Ascending aorta (tissue), 2 donors: ENCODE measurements at regions not wholly inside any gene's neighbourhood (a gene's known extent, or its start where the extent isn't known, plus 50 kb on each side); places are given as distances from the start of the nearest gene placed in this dataset.

Experiments
- DNase-seq, 2 donors: peaks; one replicate each; pipeline ENCODE4 v3.0.0-alpha.2; 2019; ENCODE audit warnings: low spot score in 2 of 2
- H3K27ac ChIP-seq, 2 donors: fragments of 200-600 bp; sonication (generic); one replicate each; pipeline ENCODE4 v1.5.1; 2016 to 2017; ENCODE audit warnings: mild to moderate bottlenecking in 1 of 2
- H3K27me3 ChIP-seq: fragments of 200-600 bp; sonication (generic); one replicate; pipeline ENCODE4 v1.5.1; 2017
- H3K36me3 ChIP-seq, 2 donors: fragments of 200-600 bp; sonication (generic); one replicate each; pipeline ENCODE4 v1.5.1; 2016
- H3K4me1 ChIP-seq, 2 donors: fragments of 200-600 bp; sonication (generic); one replicate each; pipeline ENCODE4 v1.5.1; 2016 to 2017; ENCODE audit warnings: mild to moderate bottlenecking in 1 of 2
- H3K4me3 ChIP-seq, 2 donors: fragments of 200-600 bp; sonication (generic); one replicate each; pipeline ENCODE4 v1.5.1; 2016 to 2017; ENCODE audit warnings: mild to moderate bottlenecking in 1 of 2
- H3K9me3 ChIP-seq, 2 donors: fragments of 200-600 bp; sonication (generic); one replicate each; pipeline ENCODE4 v1.5.1; 2016
- CTCF ChIP-seq, 3 experiments: fragments of 200-600 bp in 2 of 3; fragments of 450-650 bp in 1 of 3; sonication (generic) in 2 of 3; IDR thresholded peaks; one replicate each; pipeline ENCODE4 v1.5.1; 2016 to 2019; ENCODE audit warnings: antibody characterized with exemption in 3 of 3, mild to moderate bottlenecking in 1 of 3, moderate library complexity in 1 of 3
- intact Hi-C: fragments of 100-400 bp; cut with DNase I; formaldehyde crosslinking; loops from one replicate; pipeline ENCODE4 v1.15.1; 2023

DNA sequence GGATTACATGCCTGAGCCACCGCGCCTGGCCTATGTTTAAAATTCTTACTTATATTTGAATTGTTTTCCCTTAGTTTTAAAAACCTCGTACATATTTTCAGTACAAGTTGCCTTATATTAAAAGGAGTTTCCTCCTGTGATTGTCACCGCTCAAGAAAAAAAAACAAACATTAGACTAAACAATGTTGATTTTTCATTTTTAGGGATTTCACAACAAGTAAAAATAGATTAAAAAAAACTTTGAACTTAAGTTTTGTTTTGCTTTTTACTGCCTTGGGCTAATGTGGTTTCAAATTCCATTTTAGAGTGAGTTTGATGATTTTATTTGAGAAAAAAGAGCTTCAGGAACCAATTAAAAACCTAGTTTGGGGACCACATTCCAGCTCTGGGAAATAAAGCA, 1196.6 kb upstream of the CDH18 start:
- H3K27ac ChIP-seq, result no peak overlapping the region
- H3K27me3 ChIP-seq, result no peaks in the 10 kb centered on the region
- intact Hi-C loops, result no loop called here
- DNase-seq, result no peak
- H3K4me1 ChIP-seq, result no peaks in the 10 kb centered on the region
- no peak overlapping the region for H3K4me3 ChIP-seq
- no peaks in the 10 kb centered on the region for H3K36me3 ChIP-seq
- no peaks in the 10 kb centered on the region for H3K9me3 ChIP-seq
- no peak for TF ChIP-seq CTCF (IDR thresholded peaks at IDR 0.05)

DNA sequence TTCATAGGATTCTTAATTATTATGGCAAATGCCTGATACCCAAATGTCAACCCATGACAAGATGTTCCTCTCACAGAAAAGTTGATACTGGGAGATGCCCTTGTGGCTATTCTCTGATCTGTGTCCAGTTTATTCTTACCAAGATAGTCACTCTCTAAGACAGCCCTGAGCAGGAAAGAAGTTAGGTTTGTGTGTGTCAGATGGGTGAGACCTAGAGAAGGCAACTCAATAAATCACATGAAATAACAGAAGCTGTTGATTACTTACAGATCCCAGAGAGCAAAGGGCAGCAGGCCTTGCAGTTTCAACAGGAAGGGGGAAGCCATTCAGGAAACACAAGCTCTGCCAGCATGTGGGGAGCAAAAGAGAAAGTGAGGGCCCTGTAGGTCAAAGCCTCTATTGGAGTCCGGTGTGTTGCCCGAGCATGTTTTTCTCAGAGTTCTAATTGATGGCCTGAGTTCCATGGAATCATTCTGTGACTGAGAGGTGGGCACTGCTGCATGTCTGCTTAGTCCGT, 1193.7 kb upstream of the CDH18 start:
- Histone ChIP-seq H3K9me3 (no peaks in the 10 kb centered on the region), H3K27me3 (no peaks in the 10 kb centered on the region), H3K4me1 (no peaks in the 10 kb centered on the region), H3K4me3 (no peak overlapping the region), H3K36me3 (no peaks in the 10 kb centered on the region), H3K27ac (no peak overlapping the region)
- intact Hi-C loops, result no loop called here
- no peak for TF ChIP-seq CTCF (IDR thresholded peaks at IDR 0.05)
- no peak for DNase-seq

GRCh38 chr5:21173526-21173925, 1185.5 kb upstream of the CDH18 start:
- no peak overlapping the region for H3K27ac ChIP-seq
- H3K9me3 ChIP-seq, result no peaks in the 10 kb centered on the region
- DNase-seq, result no peak
- no peaks in the 10 kb centered on the region for H3K27me3 ChIP-seq
- no peaks in the 10 kb centered on the region for H3K4me1 ChIP-seq
- H3K4me3 ChIP-seq, result no peak overlapping the region
- intact Hi-C loops, result no loop called here
- no peaks in the 10 kb centered on the region for H3K36me3 ChIP-seq
- no peak for TF ChIP-seq CTCF (IDR thresholded peaks at IDR 0.05)

DNA sequence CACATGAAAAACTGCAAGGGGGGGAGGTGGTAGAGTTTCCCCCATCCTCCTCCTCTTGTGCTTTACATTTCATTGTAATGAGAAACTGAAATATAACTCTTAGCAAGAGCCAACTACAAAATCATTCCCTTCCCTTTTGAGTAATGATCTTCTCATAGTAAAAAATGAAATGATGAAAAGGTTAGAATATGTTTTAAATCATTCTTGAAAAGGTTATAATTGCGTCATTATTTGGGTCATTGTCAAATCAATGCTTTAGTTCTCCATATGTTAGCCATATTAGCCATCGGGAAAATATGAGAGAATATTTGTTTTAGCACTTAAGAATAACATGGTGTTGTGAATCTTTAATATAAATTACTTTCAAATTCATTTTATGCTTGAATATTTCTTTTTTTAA, 1185.0 kb upstream of the CDH18 start:
- TF ChIP-seq CTCF (IDR thresholded peaks at IDR 0.05), result no peak
- H3K4me3 ChIP-seq, result no peak overlapping the region
- intact Hi-C loops, result no loop called here

DNA sequence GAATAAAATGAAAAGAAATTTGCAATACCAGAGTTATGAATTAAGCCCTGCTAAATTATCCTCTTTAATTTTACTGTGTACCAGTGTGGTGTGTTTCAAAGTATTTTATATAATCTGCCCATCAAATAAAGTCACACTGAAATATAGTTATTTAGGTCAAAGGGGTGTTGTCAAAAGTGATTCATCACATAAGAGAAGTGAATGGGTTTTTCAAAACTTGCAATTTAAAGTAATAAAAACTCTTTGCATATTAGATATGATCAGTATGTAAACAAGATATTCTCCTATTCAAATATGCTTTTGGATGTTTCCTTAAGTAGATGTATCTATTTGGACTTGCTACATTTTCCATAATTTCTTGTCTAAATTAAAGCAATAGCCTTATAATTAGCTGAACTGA, 1183.0 kb upstream of the CDH18 start:
- intact Hi-C loops, result no loop called here
- Histone ChIP-seq H3K36me3 (no peaks in the 10 kb centered on the region), H3K27ac (no peak overlapping the region), H3K4me1 (no peaks in the 10 kb centered on the region), H3K27me3 (no peaks in the 10 kb centered on the region), H3K9me3 (no peaks in the 10 kb centered on the region), H3K4me3 (no peak overlapping the region)
- DNase-seq, result no peak
- TF ChIP-seq CTCF (IDR thresholded peaks at IDR 0.05), result no peak

More for the DNA sequence above, 1185.0 kb upstream of the CDH18 start:
- H3K9me3 ChIP-seq, result no peaks in the 10 kb centered on the region
- no peaks in the 10 kb centered on the region for H3K27me3 ChIP-seq
- H3K4me1 ChIP-seq, result no peaks in the 10 kb centered on the region
- H3K36me3 ChIP-seq, result no peaks in the 10 kb centered on the region
- no peak overlapping the region for H3K27ac ChIP-seq
- no peak for DNase-seq

GRCh38 chr5:21168557-21168956, 1180.6 kb upstream of the CDH18 start:
- intact Hi-C loops, result no loop called here
- H3K27me3 ChIP-seq, result no peaks in the 10 kb centered on the region
- DNase-seq, result no peak
- no peak overlapping the region for H3K4me3 ChIP-seq
- no peaks in the 10 kb centered on the region for H3K9me3 ChIP-seq
- H3K4me1 ChIP-seq, result no peaks in the 10 kb centered on the region
- no peak overlapping the region for H3K27ac ChIP-seq
- no peaks in the 10 kb centered on the region for H3K36me3 ChIP-seq
- TF ChIP-seq CTCF (IDR thresholded peaks at IDR 0.05), result no peak
